ENCODE measurements at regions not wholly inside any gene's neighbourhood (a gene's known extent, or its start where the extent isn't known, plus 50 kb on each side); places are given as distances from the start of the nearest gene placed in this dataset.
"Not testable (repeated sequence)": the region's sequence is repeated elsewhere in the genome, so short reads cannot be mapped to it uniquely, and the experiment has no call there.

DNA sequence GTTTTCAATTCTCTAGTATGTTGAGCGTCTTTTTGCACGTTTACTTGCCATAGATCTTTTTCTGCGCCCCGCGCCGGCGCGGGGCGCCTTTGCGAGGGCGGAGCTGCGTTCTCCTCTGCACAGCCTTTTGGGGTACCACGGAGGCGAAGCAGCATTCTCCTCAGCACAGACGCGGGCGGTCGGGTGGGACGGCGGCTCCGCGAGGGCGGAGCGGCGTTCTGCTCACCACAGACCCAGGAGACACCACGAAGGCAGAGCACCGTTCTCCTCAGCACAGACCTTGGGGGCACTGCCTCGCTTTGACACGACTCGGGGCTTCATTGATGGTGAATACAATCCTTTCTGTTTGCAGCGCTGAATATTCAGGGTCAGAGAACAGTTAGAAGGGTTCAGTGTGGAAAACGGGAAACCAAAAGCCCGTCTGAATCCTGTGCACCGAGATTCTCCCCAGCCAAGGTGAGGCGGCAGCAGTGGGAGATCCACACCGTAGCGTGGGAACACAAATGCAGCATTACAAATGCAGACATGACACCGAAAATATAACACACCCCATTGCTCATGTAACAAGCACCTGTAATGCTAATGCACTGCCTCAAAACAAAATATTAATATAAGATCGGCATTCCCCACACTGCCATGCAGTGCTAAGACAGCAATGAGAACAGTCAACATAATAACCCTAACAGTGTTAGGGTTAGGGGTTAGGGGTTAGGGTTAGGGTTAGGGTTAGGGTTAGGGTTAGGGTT is 190.7 kb upstream of the VIPR2 start:
- DNase-seq (ENCODE audit: low read depth) = not testable (repeated sequence)

DNA sequence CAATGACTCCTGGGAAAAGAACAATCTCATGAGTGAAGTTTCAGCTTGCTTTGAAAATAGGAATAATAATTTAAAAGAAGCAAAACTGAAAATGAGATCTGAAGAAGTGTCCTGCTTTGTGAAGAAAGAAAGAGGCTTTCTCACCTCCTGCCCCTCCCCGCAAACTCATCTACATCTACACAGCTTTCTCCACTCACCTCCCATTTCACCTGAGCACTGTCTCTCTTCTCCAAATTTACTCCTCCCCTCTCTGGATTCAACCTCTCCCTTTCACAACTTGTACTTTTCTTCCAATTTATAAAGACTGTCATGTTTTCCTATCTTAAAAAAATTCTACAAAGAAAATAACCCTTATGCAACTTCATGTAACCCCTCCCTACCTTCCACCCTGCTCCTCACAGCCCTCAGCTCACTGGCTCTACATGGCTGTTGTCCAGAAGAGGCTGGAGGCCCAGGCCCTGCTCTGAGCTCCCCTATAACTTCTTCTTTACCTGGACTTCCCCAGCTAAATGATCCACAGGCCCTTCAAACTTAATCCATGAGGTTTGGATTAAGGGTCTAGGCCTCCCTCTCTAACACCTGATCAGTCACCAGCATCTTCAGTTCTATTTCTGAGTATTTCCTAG is 188.3 kb upstream of the VIPR2 start:
- not testable (repeated sequence) for DNase-seq (ENCODE audit: low read depth)

DNA sequence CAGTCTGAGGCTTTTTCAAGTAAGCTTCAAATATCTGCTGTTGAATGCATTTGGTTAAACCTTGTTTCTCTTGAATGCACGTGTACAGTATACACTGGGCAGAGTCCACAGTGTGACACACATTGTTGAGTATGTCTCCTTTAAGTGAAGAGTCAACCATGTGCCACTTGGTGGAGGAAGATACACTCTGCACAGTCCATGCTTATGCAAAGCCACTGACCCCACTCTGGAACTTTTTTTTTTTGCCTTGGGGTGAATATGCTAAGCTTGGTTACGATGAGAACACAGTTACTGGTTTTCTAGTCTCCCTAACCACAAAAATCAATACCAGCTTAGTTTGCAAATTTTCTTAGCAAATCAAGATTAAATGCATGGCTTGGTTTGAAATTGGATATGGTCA is 186.8 kb upstream of the VIPR2 start:
- no peak for DNase-seq (ENCODE audit: low read depth)

DNA sequence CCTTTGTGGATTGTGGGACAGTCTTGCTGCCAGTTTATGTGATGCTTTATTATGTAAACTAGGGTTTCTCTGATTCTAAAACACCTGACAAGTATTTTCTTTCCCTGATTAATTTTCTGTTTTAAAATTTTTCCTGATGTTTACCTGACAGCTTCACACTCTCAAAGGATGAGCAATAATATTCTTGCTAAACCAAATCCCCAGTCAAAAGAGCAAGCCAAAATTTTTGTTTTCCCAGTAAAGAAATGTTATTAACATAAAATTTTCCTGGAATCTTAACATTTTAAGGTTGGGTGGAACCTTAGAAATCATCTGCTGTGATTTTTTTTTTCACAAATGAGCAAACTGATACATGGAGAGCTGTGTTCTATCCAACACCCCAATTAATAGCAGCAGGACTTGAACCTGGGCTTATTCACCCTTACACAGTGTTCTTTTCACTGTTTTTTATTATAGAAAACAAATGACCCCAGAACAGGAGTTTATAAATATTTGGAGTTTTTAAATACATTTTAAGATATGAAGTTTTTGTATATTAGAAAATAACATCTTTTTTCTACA is 185.2 kb upstream of the VIPR2 start:
- no peak for DNase-seq (ENCODE audit: low read depth)

DNA sequence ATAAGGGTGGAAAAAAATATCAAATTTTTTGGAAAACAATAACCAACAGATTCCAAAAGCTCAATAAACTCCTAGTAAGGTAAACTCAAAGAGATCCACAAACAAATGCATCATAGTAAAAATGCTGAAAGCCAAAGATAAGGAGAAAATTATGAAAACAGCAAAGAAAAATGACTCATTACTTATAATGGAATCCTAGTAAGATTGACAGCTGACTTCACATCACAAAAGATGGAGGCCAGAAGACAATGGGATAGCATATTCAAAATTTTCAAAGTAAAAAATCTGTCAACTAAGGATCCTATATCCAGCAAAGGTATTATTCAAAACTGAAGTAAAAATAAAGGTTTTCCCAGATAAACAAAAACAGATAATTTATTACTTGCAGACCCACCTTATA is 183.4 kb upstream of the VIPR2 start:
- DNase-seq (ENCODE audit: low read depth) = no peak

DNA sequence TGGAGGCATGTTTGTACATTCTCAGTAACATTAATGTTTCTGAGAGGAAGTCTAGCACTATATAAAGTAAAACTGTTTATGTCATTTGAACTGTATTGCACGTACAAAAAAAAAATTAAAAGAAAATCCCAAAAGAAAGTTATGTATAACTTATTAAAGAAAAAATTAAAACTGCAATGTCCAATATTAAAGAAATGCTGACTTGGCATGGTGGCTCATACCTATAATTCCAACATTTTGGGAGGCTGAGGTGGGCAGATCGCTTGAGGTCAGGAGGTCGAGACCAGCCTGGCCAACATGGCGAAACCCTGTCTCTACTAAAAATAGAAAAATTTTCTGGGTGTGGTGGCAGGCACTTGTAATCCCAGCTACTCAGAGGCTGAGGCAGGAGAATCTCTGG is 178.7 kb upstream of the VIPR2 start:
- no peak for DNase-seq (ENCODE audit: low read depth)

DNA sequence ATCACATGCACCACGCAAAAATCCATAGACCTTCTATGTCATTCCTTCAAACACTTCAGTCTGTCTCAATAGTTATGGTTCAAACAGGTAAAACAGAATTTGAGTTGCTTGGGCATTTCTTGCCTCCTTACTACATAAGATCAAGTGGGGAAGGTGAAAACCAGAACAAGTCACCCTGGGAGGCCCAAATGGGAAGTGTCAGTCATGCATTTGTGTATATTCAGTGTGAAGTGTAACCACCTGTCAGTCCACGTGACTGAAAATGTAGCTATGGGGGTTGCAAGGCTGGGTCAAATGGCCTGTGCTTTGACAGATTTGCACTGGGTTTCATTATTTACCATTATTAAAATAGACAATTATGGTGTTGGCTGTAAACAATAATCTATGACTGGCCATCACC is 176.6 kb upstream of the VIPR2 start:
- DNase-seq (ENCODE audit: low read depth) = no peak

DNA sequence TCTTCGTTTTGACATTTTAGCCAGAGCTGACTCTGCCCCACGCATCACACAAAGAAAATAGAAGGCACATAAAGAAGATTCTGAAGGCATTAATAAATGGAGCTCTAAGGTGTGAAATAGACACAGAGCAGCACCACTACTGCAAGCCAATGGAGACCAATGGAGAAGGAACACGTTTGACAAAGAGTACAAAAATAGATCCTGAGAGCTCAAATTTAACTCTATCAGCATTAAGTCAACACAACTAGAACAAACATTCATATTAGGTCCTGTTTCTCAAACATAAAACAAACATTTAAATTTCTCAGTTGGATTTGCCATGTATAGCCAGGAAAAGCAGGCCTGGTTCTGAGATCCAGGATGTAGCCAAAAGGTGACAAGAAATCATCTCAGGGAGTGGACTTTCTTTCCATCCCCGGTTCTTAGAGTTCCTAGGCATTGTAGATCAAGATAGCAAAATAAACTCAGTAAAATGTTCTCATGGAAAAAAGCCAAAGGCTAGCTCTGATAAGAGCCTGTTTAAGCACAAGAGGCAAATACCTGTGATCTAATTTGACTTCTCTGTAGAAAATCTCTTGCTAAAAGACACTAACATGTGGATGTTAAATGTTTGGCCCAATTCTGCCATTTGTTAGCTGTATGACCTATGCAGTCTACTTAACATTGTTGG is 174.2 kb upstream of the VIPR2 start:
- no peak for DNase-seq (ENCODE audit: low read depth)

DNA sequence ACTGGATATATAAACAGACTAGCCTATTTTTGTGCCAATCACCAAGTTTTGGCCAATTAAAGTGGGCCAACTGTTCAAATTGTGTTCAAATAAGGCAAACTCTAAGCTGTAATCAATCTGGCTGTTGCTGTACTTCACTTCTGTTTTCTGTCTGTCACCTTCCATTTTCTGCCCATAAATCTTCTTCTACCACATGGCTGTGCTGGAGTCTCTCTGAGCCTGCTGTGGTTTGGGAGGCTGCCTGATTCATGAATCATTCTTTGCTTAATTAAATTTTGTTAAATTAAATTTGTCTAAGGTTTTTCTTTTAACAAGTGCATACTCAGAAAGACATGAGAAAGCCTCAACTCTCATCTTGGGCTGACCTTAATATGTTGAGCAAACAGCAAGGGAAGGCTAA is 172.6 kb upstream of the VIPR2 start:
- DNase-seq (ENCODE audit: low read depth) = no peak

DNA sequence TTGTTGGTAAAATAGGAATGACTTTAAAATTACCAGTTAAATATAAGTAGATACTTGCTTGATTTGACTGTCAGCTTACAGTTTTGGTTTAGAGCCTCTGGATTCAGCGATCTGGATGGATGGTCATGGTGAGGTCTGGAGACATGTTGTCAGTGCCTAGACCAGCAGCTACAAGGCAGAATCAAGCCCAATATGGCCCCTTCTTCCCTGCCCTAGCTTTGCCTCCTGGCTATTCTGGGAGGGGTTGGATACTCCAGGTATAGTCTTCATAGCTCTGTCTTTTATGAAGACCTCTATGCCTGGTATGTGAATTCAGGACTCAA is 166.5 kb upstream of the VIPR2 start:
- DNase-seq (ENCODE audit: low read depth) = no peak

DNA sequence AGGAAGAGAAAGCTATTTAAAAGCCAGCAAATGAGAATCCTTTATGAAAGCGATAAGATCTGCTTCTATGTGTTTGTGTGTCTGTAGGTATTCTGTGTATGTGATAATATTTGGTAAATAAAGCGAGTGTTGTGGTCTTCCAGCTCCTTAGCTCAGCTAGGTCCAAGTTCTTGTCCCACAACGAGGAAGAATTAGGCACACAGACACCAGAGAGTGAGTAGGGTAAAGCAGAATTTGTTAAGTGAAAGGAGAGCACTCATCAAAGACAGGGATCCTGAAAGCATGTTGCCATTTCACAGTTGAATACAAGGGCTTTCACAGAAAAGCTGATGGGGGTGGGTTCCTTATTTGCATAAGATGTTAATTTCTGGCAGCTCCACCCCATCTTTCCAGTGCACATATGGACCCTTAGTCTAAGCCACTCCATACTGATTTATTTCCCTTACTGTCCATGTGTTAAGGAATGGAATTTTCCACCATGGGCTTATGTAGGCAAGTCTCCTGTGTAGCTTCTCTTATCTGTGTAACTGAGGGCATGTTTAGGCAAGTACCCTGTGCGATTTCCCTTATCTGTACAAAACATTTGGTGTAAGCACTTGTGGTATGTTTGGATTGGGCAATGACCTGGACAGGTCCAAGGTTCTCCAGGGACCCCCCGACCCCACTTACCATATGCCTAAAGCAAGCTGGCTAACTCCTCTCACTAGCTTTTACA is 165.9 kb upstream of the VIPR2 start:
- DNase-seq (ENCODE audit: low read depth) = no peak

DNA sequence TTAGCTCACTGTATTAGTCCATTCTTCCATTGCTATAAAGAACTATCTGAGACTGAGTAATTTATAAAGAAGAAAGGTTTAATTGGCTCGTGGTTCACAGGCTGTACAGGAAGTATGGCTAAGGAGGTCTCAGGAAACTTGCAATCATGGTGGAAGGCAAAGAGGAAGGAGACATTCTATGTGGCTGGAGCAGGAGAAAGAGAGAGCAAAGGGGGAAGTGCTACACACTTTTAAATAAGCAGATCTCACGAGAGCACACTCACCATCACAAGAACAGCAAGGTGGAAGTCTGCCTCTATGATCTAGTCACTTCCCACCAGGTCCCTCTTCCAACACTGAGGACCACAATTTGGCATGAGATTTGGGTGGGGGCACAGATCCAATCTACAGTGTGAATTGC is 164.5 kb upstream of the VIPR2 start:
- not testable (repeated sequence) for DNase-seq (ENCODE audit: low read depth)

DNA sequence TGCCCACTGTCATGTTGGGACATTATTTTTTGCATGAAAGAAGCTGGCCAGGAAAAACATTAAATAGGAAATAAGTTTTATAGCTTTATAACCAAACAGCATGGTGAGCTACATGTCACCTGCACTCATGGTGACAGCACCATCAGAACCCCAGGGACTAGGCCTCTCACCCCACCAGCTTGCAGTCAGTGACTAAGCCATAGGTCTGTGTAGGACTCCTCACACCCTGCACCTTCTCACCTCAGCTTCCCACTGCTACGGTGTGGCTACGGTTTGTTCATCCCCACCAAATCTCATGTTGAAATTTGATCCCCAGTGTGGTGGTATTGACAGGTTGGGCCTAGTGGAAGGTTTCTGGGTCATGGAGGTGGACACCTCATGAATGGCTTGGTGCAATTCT is 161.3 kb upstream of the VIPR2 start:
- DNase-seq (ENCODE audit: low read depth) = no peak

DNA sequence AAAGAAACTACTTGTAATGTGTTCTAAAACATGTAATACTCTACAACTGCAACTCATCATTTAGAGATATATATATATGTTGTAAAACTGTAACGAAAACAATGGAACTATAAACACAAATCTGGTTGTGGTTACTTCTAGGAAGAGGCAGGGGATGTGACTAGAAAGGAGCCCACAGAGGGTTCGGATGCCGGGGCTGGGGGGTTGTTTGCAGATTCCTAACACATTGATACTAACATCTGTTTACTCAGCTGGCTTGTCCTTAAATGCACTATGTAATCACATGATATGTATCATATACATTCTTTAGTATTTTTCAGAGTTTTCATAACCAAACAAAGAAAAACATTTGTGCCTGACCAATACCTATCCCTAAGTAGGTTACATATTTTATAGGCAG is 160.5 kb upstream of the VIPR2 start:
- not testable (repeated sequence) for DNase-seq (ENCODE audit: low read depth)

DNA sequence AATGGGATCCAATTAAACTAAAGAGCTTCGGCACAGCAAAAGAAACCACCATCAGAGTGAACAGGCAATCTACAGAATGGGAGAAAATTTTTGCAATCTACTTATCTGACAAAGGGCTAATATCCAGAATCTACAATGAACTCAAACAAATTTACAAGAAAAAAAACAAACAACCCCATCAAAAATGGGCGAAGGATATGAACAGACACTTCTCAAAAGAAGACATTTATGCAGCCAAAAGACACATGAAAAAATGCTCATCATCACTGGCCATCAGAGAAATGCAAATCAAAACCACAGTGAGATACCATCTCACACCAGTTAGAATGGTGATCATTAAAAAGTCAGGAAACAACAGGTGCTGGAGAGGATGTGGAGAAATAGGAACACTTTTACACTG is 158.8 kb upstream of the VIPR2 start:
- not testable (repeated sequence) for DNase-seq (ENCODE audit: low read depth)

DNA sequence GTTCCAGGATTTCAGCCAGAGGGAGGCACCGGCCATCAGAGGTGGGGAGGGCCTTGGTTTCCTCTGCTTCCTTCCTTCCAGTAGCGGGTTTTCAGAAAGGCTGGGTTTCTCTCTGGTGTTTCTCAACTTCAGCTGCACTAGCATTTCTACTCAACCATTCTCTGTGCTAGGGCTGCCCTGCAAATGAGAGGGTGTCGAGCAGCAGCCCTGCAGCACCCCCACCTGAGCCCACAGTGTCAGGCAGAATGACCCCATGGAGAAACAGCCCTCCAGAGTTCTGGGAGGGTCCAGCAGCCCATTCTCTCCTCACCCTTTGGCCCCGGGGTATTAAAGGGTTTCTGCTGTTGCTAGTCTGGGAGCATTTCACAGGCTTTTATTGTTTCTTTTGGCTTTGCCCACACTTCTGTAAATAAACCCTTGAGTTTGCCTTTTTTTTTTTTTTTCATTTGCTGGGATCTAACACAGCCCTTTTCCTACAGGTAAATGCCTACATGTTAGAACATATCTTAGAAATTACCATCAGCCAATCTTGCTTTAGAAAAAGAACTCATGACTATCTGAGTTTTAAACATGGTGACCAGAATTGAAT is 151.5 kb upstream of the VIPR2 start:
- DNase-seq (ENCODE audit: low read depth) = no peak

DNA sequence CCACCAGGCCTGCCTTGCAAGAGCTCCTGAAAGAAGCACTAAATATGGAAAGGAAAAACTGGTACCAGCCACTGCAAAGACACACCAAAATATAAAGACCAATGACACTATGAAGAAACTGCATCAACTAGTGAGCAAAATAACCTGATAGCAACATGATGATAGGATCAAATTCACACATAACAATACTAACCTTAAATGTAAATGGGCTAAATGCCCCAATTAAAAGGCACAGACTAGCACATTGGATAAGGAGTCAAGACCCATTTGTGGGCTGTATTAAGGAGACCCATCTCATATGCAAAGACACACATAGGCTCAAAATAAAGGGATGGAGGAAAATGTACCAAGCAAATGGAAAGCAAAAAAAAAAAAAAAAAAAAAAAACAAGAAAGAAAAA is 141.8 kb upstream of the VIPR2 start:
- DNase-seq (ENCODE audit: low read depth) = not testable (repeated sequence)

DNA sequence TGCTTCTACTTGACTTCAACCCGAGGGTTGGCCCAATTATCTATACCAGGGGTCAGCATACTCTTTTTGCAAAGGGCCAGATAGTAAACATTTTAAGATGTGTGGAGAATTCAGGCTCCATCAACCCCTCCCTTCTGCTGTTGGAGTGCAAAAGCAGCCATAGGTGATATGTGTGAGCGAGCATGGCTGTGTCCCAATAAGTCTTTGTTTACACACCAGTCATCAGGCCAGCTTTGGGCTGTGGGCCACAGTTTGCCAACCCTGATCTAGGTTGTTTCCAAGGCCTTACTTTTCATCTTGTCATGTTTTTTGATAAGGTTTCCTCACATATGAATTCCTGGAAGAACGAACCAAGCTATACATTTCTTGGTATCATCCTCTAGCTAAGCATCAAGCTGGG is 136.9 kb upstream of the VIPR2 start:
- DNase-seq (ENCODE audit: low read depth) = no peak

DNA sequence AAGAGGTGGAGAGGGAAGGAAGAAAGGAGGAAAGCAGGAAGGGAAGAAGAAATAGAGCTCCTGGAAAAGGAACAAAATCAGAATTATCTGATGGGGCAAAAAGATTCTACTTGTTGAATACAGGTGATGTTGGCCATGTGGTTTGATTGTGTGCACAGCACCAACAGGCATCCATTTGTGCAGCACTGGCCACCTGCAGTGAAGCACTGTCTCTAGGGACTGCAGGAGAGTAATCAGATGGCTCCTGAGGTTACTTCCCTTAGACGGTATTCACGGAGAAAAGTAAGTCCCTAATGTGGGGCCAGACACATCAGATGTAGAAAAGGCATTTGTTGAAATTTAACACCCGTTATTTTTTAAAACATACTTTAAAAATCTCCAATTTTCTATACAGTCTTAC is 135.3 kb upstream of the VIPR2 start:
- DNase-seq (ENCODE audit: low read depth) = no peak

DNA sequence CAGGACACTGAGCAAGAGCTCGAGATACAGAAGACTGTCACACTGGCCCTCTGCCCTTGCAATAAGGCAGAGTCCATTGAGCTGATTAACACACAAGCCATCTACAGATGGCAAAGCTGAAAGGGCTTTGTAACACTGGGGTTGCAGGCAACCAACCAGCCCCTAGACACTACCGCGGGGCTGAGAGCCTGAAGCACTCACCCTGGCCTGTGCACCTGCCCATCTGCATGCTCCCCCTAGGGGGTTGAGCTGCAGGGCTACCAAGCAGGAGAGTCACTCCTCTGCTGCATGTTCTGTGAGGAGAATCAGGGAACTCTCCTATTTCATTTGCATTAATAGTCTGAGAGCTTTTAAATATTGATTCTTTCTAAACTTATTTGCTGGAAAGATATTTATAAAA is 128.1 kb upstream of the VIPR2 start:
- DNase-seq (ENCODE audit: low read depth) = no peak

DNA sequence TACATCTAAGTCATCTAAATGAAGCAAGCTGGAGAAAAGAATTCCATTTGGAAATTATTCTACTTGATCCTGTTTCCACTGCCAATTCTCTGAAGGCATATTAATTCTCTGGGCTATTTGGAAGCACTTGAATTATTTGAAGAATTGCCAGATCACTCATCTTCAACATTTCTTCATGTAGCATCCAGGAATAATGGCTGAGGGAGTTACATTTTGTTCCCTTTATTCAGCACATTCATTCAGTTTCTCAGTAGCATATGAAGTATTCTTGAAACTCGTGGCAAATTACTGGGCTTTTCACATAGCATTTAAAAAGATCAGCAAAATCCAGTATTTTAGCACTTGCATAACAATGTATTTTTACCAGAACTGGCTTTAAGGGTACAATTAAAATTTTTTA is 127.1 kb upstream of the VIPR2 start:
- no peak for DNase-seq (ENCODE audit: low read depth)

DNA sequence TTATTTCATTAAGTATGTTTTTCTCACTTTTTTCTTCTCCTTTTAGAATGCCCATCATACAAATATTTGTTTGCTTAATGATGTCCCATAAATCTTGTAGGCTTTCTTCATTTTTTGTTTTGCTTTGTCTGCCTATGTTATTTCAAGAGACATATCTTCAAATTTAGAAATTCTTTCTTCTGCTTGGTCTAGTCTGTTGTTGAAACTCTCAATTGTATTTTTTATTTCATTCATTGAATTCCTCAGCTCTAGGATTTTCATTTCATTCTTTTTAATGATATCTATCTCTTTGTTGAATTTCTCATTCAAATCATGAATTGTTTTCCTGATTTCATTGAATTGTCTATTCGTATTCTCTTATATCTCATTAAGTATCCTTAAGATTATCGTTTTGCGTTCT is 125.1 kb upstream of the VIPR2 start:
- no peak for DNase-seq (ENCODE audit: low read depth)

All from HT1080 (cell line).